AG20443 (cell line): ENCODE measurements at regions not wholly inside any gene's neighbourhood (a gene's known extent, or its start where the extent isn't known, plus 50 kb on each side); places are given as distances from the start of the nearest gene placed in this dataset.

Source experiments
- DNase-seq: peaks from one replicate; pipeline ENCODE4 v3.0.0; 2012; ENCODE audit warnings: low spot score, mixed read lengths

DNA sequence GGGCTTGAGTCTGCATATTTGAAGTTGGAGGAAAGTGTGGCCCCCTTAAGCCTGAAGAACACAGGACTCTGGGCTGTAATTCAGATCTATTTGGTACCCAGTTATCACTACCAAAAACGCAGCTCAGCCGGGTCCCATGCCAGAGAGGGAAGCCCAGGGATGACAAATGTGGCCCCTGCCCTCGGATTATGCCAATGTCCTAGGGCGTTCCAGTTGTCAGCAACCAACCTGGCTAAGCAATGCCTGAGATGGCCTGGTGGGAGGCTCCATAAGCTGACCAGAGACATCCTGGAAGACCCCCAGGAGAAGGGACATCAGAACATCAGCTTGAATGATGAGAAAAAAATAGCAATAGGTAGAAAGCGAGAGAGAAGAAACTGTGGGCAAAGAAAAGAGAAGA lies 79.6 kb upstream of the UQCRFS1 start:
- no peak for DNase-seq

DNA sequence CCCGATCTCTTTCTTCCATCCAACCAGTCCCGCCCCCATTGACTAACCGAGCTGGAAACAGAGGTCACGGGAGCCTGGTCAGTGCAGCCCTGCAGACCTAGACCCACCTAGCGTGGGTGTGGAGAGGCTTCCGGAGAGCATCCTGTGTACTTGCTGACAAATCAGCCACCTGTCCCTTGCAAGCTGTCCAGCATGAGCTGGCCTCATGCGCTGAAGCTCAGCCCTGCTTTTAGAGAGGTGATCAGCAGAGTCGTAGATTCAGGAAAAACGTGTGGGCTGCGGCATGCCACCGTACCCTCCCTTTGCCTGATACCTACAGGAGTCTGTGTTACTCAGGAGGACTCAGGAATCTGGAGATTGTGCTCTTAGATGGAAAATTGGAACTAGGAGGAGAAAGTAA lies 80.3 kb upstream of the UQCRFS1 start:
- no peak for DNase-seq

DNA sequence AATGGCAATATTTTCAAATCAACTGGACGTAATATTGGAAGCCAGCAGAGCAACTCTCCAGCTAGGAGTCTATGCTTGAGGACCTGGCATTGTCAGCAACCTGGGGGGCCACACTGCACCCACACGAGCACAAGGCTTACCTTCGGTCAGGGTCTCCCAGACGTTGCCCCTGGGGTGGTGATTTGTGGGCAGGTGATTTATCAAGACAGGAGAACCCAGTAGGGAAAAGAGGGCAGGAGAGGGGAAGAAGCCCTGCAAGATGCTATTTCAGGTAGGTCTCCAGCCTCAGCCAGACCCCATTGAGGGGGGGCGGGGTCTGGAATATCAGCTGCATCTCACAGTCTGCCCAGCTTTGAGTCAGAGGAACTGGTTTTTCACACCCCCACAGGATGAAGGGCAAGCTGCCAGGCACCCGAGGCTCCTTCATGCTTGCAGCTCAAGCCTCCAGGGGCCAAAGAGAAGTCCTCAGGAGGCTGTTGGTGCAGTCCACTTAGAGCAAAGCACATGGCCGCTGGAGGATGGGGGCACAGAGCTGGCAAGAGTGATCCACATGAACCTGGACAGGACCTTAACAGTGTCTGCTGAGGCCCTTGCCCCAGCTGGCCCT lies 80.9 kb upstream of the UQCRFS1 start:
- DNase-seq: no peak

DNA sequence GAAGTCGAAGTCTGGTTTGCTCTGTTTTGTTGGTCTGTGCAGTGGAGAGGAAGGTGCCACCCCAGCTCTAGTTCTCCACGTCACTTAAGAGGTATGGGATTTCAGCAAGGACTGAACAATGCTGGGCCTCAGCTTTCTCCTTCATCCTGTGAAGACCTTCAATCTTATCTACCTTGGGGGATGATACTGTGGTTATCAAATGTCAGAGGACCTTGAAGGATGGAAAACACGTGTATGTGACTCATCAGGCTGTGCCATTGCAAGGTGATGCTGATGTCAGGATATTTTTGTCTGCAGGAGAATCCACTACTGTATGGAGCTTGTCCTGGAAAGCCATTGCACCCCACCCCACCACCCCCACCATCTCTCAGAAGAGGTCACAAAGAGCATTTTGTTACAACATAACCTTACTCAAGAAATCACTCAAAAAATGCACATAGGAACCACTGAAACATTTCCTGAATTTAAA lies 81.4 kb upstream of the UQCRFS1 start:
- DNase-seq: no peak

DNA sequence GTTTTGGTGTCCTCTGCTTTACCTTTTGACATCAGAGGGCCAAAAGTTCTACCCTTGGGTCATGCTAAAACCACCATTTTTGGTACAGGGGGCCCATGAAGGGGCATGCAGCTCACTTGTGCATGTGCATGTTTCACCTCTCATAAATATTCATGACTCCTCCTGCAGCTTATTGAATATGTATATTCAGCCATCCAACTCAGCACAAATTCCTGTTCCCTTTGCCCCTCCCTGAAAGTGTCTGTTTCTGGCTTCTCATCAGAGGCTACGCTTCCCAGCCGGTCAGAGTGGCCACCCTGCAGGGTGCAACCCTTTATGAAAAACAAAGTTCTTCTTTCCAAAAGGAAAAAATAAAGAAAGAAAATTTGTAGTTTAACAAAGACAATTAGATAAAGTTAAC lies 82.3 kb upstream of the UQCRFS1 start:
- no peak for DNase-seq

DNA sequence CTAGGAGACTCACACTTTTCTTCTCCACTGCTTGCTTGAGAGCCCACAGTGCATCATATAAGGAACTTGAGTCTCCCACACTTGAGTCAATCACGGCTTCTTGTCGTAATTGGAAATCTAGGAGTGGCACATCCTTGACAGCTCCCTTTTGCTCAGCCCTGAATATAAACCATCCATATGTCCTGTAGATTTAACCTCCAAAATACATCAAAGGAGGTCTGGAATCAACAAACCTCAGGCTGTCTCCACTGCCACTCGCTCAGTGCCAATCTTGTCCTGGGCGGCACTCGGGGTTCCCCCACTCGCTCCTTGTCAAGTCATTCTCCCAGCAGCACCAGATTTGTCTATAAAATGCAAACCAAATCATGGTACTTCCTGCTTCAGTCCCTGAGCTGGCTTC lies 84.4 kb upstream of the UQCRFS1 start:
- no peak for DNase-seq

DNA sequence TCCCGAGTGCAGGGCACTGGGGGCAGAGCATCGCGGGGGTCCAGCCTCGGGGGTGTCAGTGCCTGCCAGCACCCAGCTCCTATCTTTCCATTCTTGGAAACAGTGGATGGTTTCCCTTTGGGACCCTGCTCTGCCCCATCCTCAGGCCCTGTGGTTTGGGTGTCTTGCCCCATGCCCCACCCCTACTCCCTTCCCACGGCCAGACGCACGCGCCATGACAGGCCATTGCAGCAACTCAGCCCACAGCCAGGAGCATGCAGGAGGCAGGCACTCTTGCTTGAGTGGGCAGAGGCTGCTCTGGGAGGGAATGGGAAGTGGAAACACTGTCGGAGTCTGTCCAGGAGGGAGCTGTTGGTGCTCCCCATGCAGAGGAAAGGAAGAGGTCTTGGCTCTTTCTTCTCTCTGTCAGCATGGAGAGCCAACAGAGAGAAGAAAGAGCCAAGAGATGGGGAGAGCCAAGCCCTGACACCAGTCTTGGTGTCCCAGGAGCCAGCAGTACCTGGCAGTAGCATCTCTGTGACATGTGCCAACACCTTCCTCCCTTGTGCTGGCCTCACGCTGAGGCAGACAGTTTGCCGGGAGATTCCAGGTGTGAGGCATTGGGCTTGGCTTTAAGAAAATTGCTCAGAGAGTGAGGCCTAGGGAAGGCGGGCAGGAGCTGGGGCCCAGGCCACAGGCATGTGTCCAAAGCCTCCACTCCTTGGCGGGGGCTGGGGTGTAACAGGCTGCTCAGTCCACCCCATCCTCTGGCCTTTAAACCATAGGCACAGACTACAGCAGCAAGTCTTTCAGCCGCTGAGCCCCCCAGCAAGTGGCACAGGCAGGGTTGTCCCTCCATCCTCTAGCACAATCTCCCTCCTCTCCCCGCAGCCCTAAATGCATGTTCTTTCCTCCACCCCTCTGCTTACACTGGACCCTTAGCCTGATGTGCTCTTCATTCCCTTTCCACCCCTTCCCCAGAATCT lies 86.7 kb upstream of the UQCRFS1 start:
- DNase-seq: no peak

DNA sequence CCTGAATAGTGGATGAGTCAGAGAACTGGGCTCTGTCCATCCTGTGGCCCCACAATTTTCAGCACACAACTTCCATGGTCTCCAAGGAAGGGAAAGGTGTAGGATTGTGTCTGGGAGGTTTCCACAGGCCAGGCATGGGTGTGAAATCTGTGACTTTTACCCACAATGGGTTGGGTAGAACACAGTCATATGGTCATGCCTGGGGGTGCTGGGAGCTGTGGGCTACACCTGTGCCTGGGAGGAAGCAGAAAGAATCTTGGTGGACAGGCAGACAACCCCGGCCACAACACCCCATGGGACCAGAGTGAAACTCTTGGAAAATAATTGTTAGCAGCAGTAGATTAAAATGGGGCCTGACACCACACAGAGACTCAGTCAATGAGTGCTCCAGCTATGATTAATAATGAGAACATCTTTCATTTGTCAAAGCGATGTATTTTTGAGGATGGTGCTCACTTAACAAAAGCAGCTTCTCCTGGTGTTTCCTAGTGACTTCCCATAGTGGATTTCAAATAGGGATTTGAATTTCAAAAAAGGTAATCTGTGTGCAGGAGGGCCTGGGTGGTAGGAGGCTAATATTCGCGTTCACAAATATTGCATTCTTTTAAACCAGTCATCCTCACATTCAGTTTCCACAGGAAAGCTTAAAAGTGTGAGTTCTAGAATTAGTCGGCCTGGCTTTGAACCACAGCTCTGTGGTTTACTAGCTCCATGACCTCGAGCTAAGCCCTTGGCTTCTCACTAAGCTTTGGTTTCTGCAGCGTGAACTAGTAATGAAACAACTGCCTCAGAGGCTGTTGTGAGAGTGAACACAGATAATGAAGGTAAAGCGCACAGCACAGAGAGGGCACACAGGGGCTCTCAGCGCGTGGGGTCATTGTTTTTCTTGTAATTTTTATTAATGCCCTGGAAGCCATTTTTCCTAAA lies 89.3 kb upstream of the UQCRFS1 start:
- no peak for DNase-seq

DNA sequence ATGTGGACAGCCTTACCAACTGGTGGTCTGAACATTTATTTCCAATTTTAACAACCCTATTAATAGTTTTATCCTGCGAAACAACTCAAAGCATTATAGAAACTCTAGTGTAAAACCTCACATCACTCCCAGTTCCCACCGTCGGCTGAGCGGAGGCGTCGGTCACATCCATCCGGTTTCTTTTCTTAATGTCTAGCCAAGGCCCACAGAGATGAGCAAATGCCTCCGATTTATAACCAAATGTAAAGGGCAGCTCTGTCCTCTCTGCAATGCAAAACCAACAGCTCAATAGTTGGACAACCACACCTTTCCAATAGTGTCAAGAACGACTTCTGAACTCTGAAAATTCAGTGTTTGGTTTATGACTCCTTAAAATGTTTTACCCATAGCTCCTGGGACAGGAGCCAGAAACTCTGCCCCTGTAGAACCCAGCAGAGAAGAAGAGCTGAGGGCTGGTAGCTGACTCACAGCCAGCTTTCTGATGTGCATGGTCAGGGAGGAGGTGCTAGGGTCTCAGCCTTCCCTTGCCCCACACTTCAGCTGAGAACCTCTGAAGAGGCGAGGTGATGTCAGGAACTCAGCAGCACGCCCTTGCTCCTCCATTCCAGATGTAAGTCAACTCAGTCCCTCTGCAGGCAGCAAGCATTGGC lies 90.2 kb upstream of the UQCRFS1 start:
- DNase-seq: no peak

DNA sequence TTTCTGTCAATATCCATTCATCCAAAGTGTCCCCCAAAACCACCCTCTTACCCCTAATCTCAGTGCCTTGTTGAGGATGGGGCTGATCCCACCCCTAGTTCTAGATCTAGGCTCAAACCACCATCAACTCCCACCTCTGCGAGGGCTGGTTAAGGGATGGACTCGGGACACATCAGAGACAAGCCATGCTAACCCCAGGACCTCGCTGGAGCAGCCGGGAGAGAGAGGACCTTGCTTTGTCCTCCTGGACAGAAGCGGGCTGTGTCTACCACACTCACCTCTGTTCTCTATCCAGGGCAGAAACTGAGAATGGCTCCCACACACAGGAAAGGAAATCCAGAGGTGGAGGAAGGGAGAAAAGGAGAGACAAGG lies 90.8 kb upstream of the UQCRFS1 start:
- DNase-seq: no peak

DNA sequence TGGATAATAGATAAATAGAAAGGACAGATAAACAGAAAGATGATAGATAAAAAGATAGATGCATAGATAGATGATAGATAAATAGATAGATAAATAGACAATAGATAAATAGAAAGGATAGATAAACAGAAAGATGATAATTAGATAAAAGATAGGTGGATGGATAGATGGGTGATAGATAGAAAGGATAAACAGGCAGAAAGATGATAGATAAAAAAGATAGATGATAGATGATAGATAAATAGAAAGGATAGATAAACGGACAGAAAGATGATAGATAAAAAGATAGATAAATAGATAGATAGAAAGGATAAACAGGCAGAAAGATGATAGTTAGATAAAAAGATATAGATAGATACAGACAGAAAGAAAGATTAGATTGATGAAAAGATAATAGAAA lies 92.3 kb upstream of the UQCRFS1 start:
- DNase-seq: no peak

DNA sequence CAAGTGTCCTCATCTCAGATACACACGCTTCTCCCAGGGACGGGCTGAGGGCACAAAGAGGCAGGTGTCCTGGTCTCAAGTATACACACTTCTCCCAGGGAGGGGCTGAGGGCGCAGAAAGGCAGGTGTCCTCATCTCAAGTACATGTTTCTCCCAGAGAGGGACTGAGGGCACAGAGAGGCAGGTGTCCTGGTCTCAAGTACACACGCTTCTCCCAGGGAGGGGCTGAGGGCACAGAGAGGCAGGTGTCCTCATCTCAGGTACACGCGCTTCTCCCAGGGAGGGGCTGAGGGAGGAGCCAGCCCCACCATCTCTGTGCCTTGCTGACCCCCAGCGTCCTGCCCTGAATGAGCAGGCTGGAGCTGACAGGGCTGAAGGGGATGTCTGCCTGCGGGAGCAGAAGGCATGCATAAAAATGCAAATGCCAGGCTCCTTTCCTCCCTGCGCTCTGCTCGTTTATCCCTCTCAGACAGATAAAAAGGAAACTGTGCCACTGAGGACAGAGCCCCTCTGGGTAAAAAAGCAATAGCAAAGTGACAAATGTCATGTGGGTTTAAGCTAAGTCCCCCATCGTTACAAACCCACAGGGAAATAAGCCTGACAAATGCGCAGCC lies 96.1 kb upstream of the UQCRFS1 start:
- no peak for DNase-seq

DNA sequence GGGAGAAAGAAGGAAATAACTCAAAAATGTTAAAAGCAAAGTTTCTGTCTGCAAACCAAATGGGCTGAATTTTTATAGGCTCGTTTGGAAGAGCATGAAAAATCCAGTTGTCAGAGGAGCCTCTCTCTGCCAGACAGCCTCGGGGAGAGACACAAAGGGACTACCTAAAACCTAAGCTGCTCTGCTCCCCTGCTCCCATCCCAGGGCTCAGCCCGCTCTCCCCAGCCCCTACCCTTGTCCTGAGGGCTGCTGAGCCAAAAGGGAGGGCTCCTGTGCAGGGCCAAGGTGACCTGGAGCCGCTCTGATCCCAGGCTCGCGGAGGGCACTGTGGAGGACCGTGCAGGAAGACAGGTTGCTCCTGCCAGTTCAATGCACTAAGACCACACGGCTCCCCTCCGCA lies 96.7 kb upstream of the UQCRFS1 start:
- DNase-seq: no peak

DNA sequence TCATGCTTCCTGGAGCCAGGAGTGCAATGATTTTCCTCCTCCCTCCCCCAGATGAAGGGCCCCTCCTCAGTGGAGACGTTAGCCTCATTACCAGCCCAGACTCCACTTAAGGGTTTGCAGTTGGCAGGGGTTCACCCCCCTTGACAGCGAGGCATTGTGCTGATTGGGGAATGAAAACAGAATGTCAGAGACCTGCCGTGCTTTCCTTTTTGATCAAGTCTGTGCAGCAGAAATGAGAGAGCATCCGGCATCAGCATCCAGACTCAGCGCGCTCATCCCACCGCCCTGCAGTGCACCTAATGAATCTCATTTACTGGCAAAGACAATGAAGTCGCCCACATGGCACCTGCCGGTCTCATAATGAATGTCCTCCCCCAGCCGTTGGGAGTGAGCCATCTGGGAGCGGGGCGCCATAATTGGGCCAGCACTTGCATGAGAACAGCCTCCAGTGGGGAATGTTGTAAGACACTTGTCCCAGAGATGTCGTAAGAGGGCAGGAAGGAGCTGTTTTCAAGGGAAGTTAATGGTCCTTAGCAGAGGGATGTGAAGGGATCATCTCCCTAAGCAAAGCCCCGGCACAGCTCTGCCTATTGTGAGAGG lies 98.3 kb upstream of the UQCRFS1 start:
- no peak for DNase-seq

DNA sequence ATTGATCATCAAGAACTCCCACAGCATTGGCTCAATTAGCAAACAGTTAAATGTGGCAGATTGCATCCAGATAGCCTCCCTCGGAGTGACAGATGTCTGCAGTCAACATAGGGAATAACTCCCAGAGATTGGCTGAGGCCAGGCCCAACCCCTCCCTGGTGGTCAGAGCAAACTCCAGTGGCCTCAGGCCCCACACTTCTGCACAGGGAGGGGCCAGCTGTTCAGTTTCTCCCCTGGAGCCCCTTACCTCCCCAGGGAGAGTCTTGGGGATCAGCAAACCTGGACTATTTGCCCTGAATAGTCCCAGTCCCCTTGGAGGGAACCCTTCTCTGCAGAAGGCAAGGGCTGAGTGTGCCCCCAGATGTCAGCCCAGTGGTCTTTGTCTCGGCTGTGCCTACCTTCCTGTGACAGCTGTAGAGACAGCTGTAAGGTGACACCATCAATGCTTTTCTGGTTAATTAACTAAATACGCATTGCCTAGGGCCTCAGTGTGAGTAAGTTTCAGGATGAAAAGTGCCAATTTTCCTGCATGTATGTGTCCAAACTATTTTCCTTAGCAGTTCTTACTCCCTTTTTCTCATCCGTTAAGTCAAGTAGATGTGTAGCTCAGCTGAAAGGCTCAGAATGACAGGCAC lies 102.7 kb upstream of the UQCRFS1 start:
- no peak for DNase-seq

DNA sequence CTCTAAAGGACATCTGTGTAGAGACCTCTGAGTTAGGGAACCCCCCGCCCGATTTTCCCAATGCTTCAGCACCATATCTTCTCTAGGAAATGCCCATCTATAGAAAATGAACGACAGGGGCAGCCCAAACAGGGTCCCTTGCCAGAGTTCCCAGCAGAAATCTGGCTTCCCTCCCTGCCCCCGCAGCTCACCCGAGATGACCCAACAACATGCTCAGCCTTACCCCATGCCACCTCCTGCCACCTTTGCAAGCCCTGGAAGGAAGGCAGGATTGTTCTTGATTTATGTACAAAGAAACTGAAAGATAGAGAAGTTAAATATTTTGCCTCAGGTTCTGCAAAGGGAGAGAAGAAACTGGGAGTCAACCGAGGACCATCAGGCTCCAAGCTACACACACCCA lies 105.6 kb upstream of the UQCRFS1 start:
- DNase-seq: no peak

DNA sequence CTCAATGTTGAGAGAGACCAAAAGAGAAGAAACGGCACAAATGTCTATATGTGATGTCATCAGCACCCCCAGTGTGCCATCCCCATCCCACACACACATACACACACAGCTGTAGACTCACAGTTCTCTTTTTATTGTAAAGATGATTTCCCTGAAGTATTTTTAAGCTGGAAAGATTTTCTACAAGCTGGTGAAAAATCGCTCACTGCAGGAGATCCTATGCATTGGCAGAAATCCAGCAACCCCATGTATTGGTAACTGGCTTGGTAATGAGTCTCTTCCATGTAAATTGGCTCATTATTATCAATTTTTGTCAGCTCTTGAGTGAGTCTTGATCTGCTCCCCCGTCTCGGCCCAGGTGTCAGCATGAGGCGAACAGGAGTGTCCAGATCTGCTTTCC lies 107.1 kb upstream of the UQCRFS1 start:
- DNase-seq: no peak

DNA sequence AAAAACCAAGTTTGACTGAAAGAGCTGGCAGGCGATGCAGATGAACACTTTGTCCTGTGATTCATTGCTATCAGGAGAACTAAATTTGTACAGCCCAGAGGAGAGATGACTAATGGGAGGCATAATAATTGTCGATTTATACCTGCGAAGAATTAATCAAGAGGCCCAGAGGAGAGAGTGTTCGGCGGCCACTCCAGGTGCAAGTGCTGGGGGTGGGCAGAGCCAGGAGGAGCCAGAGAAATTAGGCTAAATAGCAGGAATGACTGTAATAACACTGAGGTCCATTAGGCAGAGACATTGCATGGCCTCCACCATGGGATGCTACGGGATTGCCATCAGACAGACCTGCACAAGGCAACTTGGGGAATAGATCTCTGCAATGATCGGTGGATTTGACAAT lies 107.7 kb upstream of the UQCRFS1 start:
- DNase-seq: no peak

DNA sequence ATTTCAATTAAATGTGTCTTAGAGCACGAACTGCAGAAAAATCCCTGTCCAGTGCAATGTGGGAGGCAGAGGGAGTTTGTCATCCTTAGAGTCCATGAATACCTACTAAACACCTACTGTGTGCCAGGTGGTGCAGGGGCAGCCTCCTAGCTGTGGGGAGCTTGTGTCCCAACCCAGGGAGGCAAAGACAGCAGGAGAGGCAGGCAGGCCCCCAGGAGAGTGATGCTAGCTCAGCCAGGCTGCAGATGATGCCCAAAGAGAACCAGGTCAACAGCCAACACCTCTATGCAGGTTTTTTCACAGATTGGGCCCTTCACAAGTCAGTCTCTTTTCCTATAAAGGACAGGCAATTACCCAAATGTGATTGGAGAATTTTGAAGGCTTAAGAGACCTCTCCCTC lies 108.2 kb upstream of the UQCRFS1 start:
- no peak for DNase-seq

DNA sequence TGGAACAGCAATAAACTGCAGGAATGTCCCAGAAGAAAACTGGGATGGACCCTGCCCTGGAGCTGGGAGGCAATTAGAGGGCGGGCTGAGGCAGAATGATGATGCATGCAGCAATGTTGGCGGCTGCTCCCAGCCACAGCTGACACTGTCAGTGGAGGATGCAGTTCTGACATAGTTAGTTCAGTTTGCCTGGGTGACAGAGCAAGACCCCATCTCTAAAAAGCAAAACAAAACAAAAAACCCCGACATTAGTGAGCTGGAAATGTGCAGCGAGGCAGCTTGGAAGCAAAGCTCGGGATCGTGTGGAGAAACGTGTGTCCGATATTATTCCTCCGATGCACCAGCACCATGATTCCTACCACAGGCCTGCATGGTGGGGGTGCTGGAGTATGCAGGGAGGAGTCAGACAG lies 110.1 kb upstream of the UQCRFS1 start:
- DNase-seq: no peak
